Dendritic cell treated with granulocyte-macrophage colony-stimulating factor and Interleukin-4, amounts not matched to agents 40 ng/mL and 50 ng/mL, for 4 days (primary cell): ENCODE measurements at regions not wholly inside any gene's neighbourhood (a gene's known extent, or its start where the extent isn't known, plus 50 kb on each side); places are given as distances from the start of the nearest gene placed in this dataset.

Experiments used
- H3K27ac Mint-ChIP-seq: one replicate; pipeline ENCODE4 v1.8.0; 2022; ENCODE audit warnings: mild to moderate bottlenecking, mixed read lengths
- H3K27me3 Mint-ChIP-seq: one replicate; pipeline ENCODE4 v1.8.0; 2022; ENCODE audit warnings: mild to moderate bottlenecking, mixed read lengths
- H3K36me3 Mint-ChIP-seq: one replicate; pipeline ENCODE4 v1.8.0; 2022; ENCODE audit warnings: low read depth, mixed read lengths
- H3K4me1 Mint-ChIP-seq: one replicate; pipeline ENCODE4 v1.8.0; 2022; ENCODE audit warnings: low read depth, mixed read lengths
- H3K4me3 Mint-ChIP-seq: one replicate; pipeline ENCODE4 v1.8.0; 2022; ENCODE audit warnings: mild to moderate bottlenecking, moderate library complexity, mixed read lengths
- H3K9me3 Mint-ChIP-seq: one replicate; pipeline ENCODE4 v1.8.0; 2022; ENCODE audit warnings: mixed read lengths
- intact Hi-C: fragments of 100-400 bp; cut with micrococcal nuclease; formaldehyde crosslinking; loops from one replicate; pipeline ENCODE4 v1.15.0; 2022

GRCh38 chr22:48207919-48208535, 1445.6 kb downstream of the TBC1D22A start:
- intact Hi-C loops = no loop called here
- no peaks in the 10 kb centered on the region for H3K4me1 Mint-ChIP-seq
- no peaks in the 10 kb centered on the region for H3K9me3 Mint-ChIP-seq
- no peak overlapping the region for H3K4me3 Mint-ChIP-seq
- H3K36me3 Mint-ChIP-seq = no peaks in the 10 kb centered on the region
- H3K27me3 Mint-ChIP-seq = peaks cover 3% of the 10 kb centered on the region
- H3K27ac Mint-ChIP-seq = no peak overlapping the region

GRCh38 chr22:48205790-48206189, 1443.3 kb downstream of the TBC1D22A start:
- intact Hi-C loops = no loop called here
- H3K4me1 Mint-ChIP-seq = no peaks in the 10 kb centered on the region
- H3K27me3 Mint-ChIP-seq = peaks cover 3% of the 10 kb centered on the region

DNA sequence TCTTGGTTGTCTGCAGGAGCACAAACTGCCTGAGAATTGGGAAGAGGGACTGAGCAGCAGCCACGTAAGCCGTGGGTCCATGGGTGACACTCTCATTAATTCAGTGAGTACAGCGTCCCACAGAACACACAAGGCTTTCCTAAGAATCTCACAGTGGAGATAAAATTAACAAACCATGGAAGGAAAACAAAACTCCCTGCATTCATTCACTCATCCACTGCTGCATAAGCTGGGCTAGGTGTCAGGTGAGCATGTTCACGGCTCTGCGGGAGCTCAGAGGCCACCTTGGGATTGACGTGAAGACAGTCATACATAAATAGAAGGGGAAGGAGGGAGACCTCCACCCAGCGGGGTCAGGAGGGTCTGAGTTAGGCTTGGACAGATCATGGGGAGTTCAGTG, 1442.7 kb downstream of the TBC1D22A start:
- H3K4me1 Mint-ChIP-seq = no peaks in the 10 kb centered on the region
- H3K9me3 Mint-ChIP-seq = no peaks in the 10 kb centered on the region
- intact Hi-C loops = no loop called here
- peaks cover 3% of the 10 kb centered on the region for H3K27me3 Mint-ChIP-seq
- H3K36me3 Mint-ChIP-seq = no peaks in the 10 kb centered on the region
- H3K4me3 Mint-ChIP-seq = no peak overlapping the region
- H3K27ac Mint-ChIP-seq = no peak overlapping the region

More at GRCh38 chr22:48205790-48206189, 1443.3 kb downstream of the TBC1D22A start:
- H3K9me3 Mint-ChIP-seq = no peaks in the 10 kb centered on the region
- H3K36me3 Mint-ChIP-seq = no peaks in the 10 kb centered on the region
- H3K27ac Mint-ChIP-seq = no peak overlapping the region
- H3K4me3 Mint-ChIP-seq = no peak overlapping the region

GRCh38 chr22:48204296-48204695, 1441.8 kb downstream of the TBC1D22A start:
- Mint-ChIP-seq H3K27ac (no peak overlapping the region), H3K27me3 (peaks cover 3% of the 10 kb centered on the region), H3K36me3 (no peaks in the 10 kb centered on the region), H3K9me3 (no peaks in the 10 kb centered on the region), H3K4me1 (no peaks in the 10 kb centered on the region), H3K4me3 (no peak overlapping the region)
- intact Hi-C loops = no loop called here

DNA sequence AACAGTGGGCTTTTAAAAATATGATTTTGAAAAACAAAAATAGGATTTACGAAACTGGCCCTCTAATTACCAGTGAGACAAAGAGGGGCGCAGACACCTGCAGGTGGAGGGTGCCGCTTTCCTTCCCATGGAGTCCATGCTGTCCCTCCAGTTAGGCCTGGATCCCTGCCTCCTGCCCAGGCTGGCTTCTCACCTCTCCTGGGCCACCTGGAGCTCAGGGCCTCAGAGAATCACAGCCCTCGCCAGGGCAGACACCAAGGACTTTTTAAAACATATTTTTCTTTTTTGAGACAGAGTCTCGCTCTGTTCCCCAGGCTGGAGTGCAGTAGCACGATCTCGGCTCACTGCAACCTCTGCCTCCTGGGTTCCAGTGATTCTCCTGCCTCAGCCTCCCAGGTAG, 1437.2 kb downstream of the TBC1D22A start:
- peaks cover 13% of the 10 kb centered on the region for H3K4me1 Mint-ChIP-seq
- intact Hi-C loops = no loop called here
- H3K4me3 Mint-ChIP-seq = no peak overlapping the region
- no peaks in the 10 kb centered on the region for H3K9me3 Mint-ChIP-seq
- H3K27me3 Mint-ChIP-seq = peaks cover 4% of the 10 kb centered on the region
- no peaks in the 10 kb centered on the region for H3K36me3 Mint-ChIP-seq
- H3K27ac Mint-ChIP-seq = no peak overlapping the region

GRCh38 chr22:48198489-48199459, 1436.3 kb downstream of the TBC1D22A start:
- Mint-ChIP-seq H3K36me3 (no peaks in the 10 kb centered on the region), H3K4me3 (no peak overlapping the region), H3K27me3 (peaks cover 4% of the 10 kb centered on the region), H3K9me3 (no peaks in the 10 kb centered on the region), H3K27ac (no peak overlapping the region), H3K4me1 (peaks cover 13% of the 10 kb centered on the region)
- intact Hi-C loops = no loop called here

DNA sequence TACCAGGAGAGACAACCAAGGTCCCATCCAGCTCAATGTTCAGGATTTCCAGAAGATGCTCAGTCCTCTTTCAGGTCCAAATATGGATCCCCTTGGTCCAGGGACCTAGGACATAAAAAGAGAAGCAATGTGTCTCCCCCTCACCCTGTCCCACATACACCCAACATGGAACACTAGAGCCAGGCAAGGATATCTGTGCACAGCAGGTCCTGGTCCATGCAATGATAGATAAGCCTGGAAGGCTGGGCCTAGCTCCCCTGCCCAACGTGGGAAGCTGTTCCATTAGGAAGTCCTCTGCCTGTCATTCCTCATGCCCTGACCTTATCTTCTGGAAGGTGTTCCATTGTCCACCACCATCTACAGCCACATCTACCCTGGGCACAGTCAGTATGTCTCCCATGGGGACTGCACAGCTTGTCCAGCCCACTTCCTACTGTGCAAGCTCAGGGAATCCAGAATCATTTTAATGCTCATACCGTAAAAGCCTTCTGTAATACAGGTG, 1434.8 kb downstream of the TBC1D22A start:
- Mint-ChIP-seq H3K36me3 (no peaks in the 10 kb centered on the region), H3K27ac (no peak overlapping the region), H3K9me3 (peaks cover 2% of the 10 kb centered on the region), H3K4me1 (peaks cover 20% of the 10 kb centered on the region), H3K4me3 (no peak overlapping the region), H3K27me3 (peaks cover 4% of the 10 kb centered on the region)
- intact Hi-C loops = no loop called here

DNA sequence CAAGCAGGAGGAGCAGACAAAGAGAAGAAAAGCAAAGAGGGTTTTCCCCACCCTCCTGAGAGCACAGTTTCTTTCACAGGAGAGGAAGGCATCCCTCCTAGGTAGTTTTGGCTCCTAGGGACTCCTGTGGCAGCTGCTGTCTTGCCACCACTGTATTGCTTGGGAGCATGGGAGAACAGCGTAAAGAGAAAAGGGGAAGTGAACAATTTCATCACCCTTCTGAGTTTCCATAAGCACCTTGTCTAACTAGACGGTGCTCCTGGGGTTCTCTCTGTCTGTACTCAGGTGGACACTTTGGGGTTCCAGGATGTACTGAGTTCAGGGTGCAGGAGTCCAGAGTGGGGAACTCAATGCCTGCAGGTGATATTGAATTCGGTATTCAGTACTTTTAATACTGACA, 1430.5 kb downstream of the TBC1D22A start:
- intact Hi-C loops = no loop called here
- H3K9me3 Mint-ChIP-seq = peaks cover 16% of the 10 kb centered on the region
- H3K36me3 Mint-ChIP-seq = no peaks in the 10 kb centered on the region
- peaks cover 8% of the 10 kb centered on the region for H3K4me1 Mint-ChIP-seq
- no peak overlapping the region for H3K4me3 Mint-ChIP-seq
- H3K27me3 Mint-ChIP-seq = peaks cover 1% of the 10 kb centered on the region
- H3K27ac Mint-ChIP-seq = no peak overlapping the region

- intact Hi-C loops = no loop called here
- H3K4me1 Mint-ChIP-seq = peaks cover 7% of the 10 kb centered on the region
- H3K27me3 Mint-ChIP-seq = no peaks in the 10 kb centered on the region
- H3K4me3 Mint-ChIP-seq = no peak overlapping the region
- H3K27ac Mint-ChIP-seq = no peak overlapping the region
- H3K9me3 Mint-ChIP-seq = peaks cover 16% of the 10 kb centered on the region
- H3K36me3 Mint-ChIP-seq = no peaks in the 10 kb centered on the region
Observed at GRCh38 chr22:48192071-48192470, 1429.6 kb downstream of the TBC1D22A start.

GRCh38 chr22:48188231-48188721, 1425.8 kb downstream of the TBC1D22A start:
- Mint-ChIP-seq H3K4me1 (peaks cover 5% of the 10 kb centered on the region), H3K27ac (no peak overlapping the region), H3K36me3 (no peaks in the 10 kb centered on the region), H3K4me3 (no peak overlapping the region), H3K27me3 (no peaks in the 10 kb centered on the region), H3K9me3 (peaks cover 16% of the 10 kb centered on the region)
- intact Hi-C loops = no loop called here

DNA sequence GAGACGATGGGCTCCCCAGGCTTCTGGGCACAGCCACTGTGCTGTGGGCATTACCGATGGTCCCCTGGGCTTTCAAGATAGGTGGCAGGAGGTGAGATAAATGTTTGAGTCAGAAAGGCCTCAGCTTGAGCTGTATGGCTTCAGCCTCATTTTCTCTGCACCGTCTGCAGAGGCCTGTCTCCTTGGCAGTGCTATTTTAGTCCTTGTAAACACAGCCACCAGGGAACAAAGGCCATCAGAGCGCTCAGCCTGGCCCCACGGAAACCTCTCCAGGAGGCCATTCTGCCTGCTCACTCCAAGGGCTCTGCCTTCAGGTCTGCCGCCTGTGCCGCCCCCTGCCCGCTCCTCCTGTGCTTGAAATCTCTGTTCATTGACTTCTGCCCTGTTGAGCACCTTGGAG, 1424.9 kb downstream of the TBC1D22A start:
- H3K4me3 Mint-ChIP-seq = no peak overlapping the region
- no peaks in the 10 kb centered on the region for H3K4me1 Mint-ChIP-seq
- peaks cover 15% of the 10 kb centered on the region for H3K9me3 Mint-ChIP-seq
- H3K36me3 Mint-ChIP-seq = no peaks in the 10 kb centered on the region
- intact Hi-C loops = no loop called here
- H3K27ac Mint-ChIP-seq = no peak overlapping the region
- no peaks in the 10 kb centered on the region for H3K27me3 Mint-ChIP-seq

- Mint-ChIP-seq H3K9me3 (peaks cover 4% of the 10 kb centered on the region), H3K27me3 (no peaks in the 10 kb centered on the region), H3K4me3 (no peak overlapping the region), H3K4me1 (no peaks in the 10 kb centered on the region), H3K36me3 (no peaks in the 10 kb centered on the region), H3K27ac (no peak overlapping the region)
- intact Hi-C loops = no loop called here
Observed at GRCh38 chr22:48186146-48186790, 1423.8 kb downstream of the TBC1D22A start.

- Mint-ChIP-seq H3K4me3 (no peak overlapping the region), H3K27ac (no peak overlapping the region), H3K27me3 (no peaks in the 10 kb centered on the region), H3K4me1 (no peaks in the 10 kb centered on the region), H3K36me3 (no peaks in the 10 kb centered on the region), H3K9me3 (no peaks in the 10 kb centered on the region)
- intact Hi-C loops = no loop called here
Observed at GRCh38 chr22:48185071-48186055, 1422.9 kb downstream of the TBC1D22A start.
